B cell (primary cell): ENCODE measurements at regions not wholly inside any gene's neighbourhood (a gene's known extent, or its start where the extent isn't known, plus 50 kb on each side); places are given as distances from the start of the nearest gene placed in this dataset.

Experiments
- ATAC-seq: fragments of 200-7000 bp; cut with Tn5 transposase; one replicate; pipeline ENCODE4 v1.10.0; 2021; ENCODE audit warnings: low read depth, mild to moderate bottlenecking, moderate number of reproducible peaks, moderate library complexity
- CTCF ChIA-PET: fragments of 350-600 bp; sonication (Branson Sonifier 250); formaldehyde crosslinking; loops from one replicate; lab custom pipeline; 2021; ENCODE audit warnings: antibody characterized with exemption, inconsistent platforms; lab: Charles Lee
- POLR2A ChIA-PET: fragments of 350-600 bp; sonication (Branson Sonifier 250); formaldehyde crosslinking; loops from one replicate; lab custom pipeline; 2021; ENCODE audit warnings: antibody characterized with exemption; lab: Charles Lee
- DNase-seq: peaks from one replicate; pipeline ENCODE4 v3.0.0; 2013
- H2AFZ ChIP-seq: 2 replicates; pipeline ENCODE4 v1.6.1; 2012; ENCODE audit warnings: mild to moderate bottlenecking, low read depth, low read length; ENCODE audit not compliant: insufficient read depth, poor library complexity, severe bottlenecking
- H3K27ac ChIP-seq, 2 donors: 1 replicate in 1 of 2; 2 replicates in 1 of 2; pipeline ENCODE4 v1.5.1; 2012 to 2013; ENCODE audit warnings: low read length in 2 of 2, mild to moderate bottlenecking in 2 of 2, moderate library complexity in 1 of 2
- H3K27me3 ChIP-seq, 4 experiments: fragments of 200-600 bp in 1 of 4; sonication (generic) in 1 of 4; replicated peaks in 1 of 4; 1 replicate in 2 of 4; 2 replicates in 2 of 4; pipeline versions ENCODE4 v1.6.1 to v1.7.0; 2013 to 2016; ENCODE audit warnings: low read length in 3 of 4, mild to moderate bottlenecking in 2 of 4, mixed read lengths in 1 of 4, moderate library complexity in 1 of 4; ENCODE audit not compliant: insufficient read depth in 4 of 4, control insufficient read depth in 3 of 4; ENCODE audit errors: control extremely low read depth in 1 of 4
- H3K36me3 ChIP-seq, 2 experiments: replicated peaks in 1 of 2; 1 replicate in 1 of 2; 2 replicates in 1 of 2; pipeline versions ENCODE4 v1.6.1 to v1.7.1; 2013; ENCODE audit warnings: low read length in 1 of 2; ENCODE audit not compliant: insufficient read depth in 2 of 2, control insufficient read depth in 1 of 2; ENCODE audit errors: control extremely low read depth in 1 of 2, extremely low read depth in 1 of 2
- H3K4me1 ChIP-seq, 2 donors: fragments of 200-600 bp in 1 of 2; sonication (generic) in 1 of 2; 1 replicate in 1 of 2; 2 replicates in 1 of 2; pipeline versions ENCODE4 v1.5.1 to v1.6.1; 2013 to 2017; ENCODE audit warnings: low read length in 2 of 2; ENCODE audit not compliant: control insufficient read depth in 2 of 2, insufficient read depth in 2 of 2
- H3K4me2 ChIP-seq: replicated peaks from 2 replicates; pipeline ENCODE3; 2012; ENCODE audit warnings: mild to moderate bottlenecking, low read depth, low read length; ENCODE audit not compliant: poor library complexity, severe bottlenecking
- H3K4me3 ChIP-seq, 5 experiments: fragments of 200-600 bp in 1 of 5; sonication (generic) in 1 of 5; 1 replicate in 3 of 5; 2 replicates in 2 of 5; pipeline versions ENCODE4 v1.5.1 to v1.7.0; 2011 to 2016; ENCODE audit warnings: low read length in 4 of 5, mild to moderate bottlenecking in 4 of 5, low read depth in 2 of 5, control low read depth in 1 of 5, moderate library complexity in 1 of 5; ENCODE audit not compliant: insufficient read depth in 1 of 5; ENCODE audit errors: control extremely low read depth in 1 of 5, extremely low read depth in 1 of 5
- H3K79me2 ChIP-seq: fragments of 200-600 bp; sonication (generic); one replicate; pipeline ENCODE4 v1.6.0; 2016; ENCODE audit warnings: low read length; ENCODE audit not compliant: control insufficient read depth, insufficient read depth
- H3K9ac ChIP-seq: fragments of 200-600 bp; sonication (generic); 2 replicates; pipeline ENCODE4 v1.6.1; 2017; ENCODE audit warnings: mild to moderate bottlenecking, low read length, moderate library complexity
- H3K9me3 ChIP-seq, 3 donors: one replicate each; pipeline versions ENCODE4 v1.6.1 to v1.7.1; 2013; ENCODE audit warnings: low read length in 2 of 3; ENCODE audit not compliant: control insufficient read depth in 2 of 3, insufficient read depth in 1 of 3; ENCODE audit errors: control extremely low read depth in 1 of 3
- H4K20me1 ChIP-seq: 2 replicates; pipeline ENCODE4 v1.6.0; 2012; ENCODE audit warnings: mild to moderate bottlenecking, low read length; ENCODE audit not compliant: insufficient read depth, control insufficient read depth, poor library complexity, severe bottlenecking
- H3K27ac Mint-ChIP-seq: one replicate; pipeline ENCODE4 v1.8.0; 2021; ENCODE audit warnings: mixed read lengths
- H3K27me3 Mint-ChIP-seq: one replicate; pipeline ENCODE4 v1.8.0; 2021; ENCODE audit warnings: mixed read lengths
- H3K4me1 Mint-ChIP-seq: one replicate; pipeline ENCODE4 v1.8.0; 2021; ENCODE audit warnings: mixed read lengths
- H3K4me3 Mint-ChIP-seq: one replicate; pipeline ENCODE4 v1.8.0; 2021; ENCODE audit warnings: mixed read lengths
- H3K9me3 Mint-ChIP-seq: one replicate; pipeline ENCODE4 v1.8.0; 2022; ENCODE audit warnings: mixed read lengths; ENCODE audit not compliant: insufficient read depth
- EZH2 ChIP-seq: IDR thresholded peaks from 2 replicates; pipeline ENCODE4 v1.6.1; 2012; ENCODE audit warnings: borderline replicate concordance, low read depth, mild to moderate bottlenecking, moderate library complexity, low read length; ENCODE audit not compliant: insufficient read depth, poor library complexity, severe bottlenecking
- whole genome bisulfite sequencing: methylation state at CpG from one replicate; pipeline ENCODE4 v1.1.5; 2013; ENCODE audit warnings: missing lambda C conversion rate; ENCODE audit not compliant: insufficient coverage; 5-methylcytosine and 5-hydroxymethylcytosine counted together
- intact Hi-C: fragments of 100-400 bp; cut with micrococcal nuclease; formaldehyde crosslinking; loops from one replicate; pipeline ENCODE4 v1.10.0; 2022
- TF ChIP-seq, protein P1 (sequence below): fragments of 200-600 bp; IDR thresholded peaks from one replicate; pipeline ENCODE4 v1.8.0; 2022; ENCODE audit warnings: antibody characterized with exemption, mild to moderate bottlenecking

DNA sequence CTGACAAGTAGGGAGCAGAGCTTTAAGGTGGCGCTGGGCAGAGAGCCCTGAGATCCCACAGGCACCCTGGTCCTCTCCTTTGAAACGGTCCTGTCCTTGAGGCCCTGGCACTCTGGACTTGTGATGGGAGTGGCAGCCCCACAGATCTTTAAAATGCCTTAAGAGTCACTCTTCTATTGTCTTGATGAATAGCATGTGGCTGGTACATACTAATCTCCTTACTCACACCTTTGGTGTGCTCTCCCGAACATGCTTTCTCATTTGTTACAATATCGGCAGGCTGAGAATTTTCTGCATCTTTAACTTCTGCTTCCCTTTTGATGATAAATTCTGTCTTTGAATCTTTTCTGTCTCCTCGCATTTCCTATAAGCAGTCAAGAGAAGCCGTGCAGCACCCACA, 333.8 kb downstream of the TFAP2A start:
- no peaks in the 10 kb centered on the region for H3K79me2 ChIP-seq
- ATAC-seq (no peak), DNase-seq (no peak)
- H3K27ac ChIP-seq: no peak overlapping the region
- H3K4me1 ChIP-seq: no peaks in the 10 kb centered on the region
- H3K9ac ChIP-seq: no peak overlapping the region
- no peak overlapping the region for H3K4me3 Mint-ChIP-seq
- H3K36me3 ChIP-seq: no peaks in the 10 kb centered on the region
- no peak overlapping the region for H2AFZ ChIP-seq
- H3K4me3 ChIP-seq: no peak overlapping the region
- intact Hi-C loops: no loop called here
- TF ChIP-seq, protein P1, sequence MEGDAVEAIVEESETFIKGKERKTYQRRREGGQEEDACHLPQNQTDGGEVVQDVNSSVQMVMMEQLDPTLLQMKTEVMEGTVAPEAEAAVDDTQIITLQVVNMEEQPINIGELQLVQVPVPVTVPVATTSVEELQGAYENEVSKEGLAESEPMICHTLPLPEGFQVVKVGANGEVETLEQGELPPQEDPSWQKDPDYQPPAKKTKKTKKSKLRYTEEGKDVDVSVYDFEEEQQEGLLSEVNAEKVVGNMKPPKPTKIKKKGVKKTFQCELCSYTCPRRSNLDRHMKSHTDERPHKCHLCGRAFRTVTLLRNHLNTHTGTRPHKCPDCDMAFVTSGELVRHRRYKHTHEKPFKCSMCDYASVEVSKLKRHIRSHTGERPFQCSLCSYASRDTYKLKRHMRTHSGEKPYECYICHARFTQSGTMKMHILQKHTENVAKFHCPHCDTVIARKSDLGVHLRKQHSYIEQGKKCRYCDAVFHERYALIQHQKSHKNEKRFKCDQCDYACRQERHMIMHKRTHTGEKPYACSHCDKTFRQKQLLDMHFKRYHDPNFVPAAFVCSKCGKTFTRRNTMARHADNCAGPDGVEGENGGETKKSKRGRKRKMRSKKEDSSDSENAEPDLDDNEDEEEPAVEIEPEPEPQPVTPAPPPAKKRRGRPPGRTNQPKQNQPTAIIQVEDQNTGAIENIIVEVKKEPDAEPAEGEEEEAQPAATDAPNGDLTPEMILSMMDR: no peak
- no peak for TF ChIP-seq EZH2
- H4K20me1 ChIP-seq: no peaks in the 10 kb centered on the region
- CTCF ChIA-PET: no interaction called here
- POLR2A ChIA-PET: no interaction called here
- no peak overlapping the region for H3K27ac Mint-ChIP-seq
- 91% methylated on average over 6 of the region's 6 CpGs for WGBS
- no peak overlapping the region for H3K4me2 ChIP-seq
- H3K9me3 Mint-ChIP-seq: no peaks in the 10 kb centered on the region
- no peaks in the 10 kb centered on the region for H3K27me3 Mint-ChIP-seq
- H3K9me3 ChIP-seq: peaks cover 0 to 6% (median 0%) of the 10 kb centered on the region in 3 donors
- no peaks in the 10 kb centered on the region for H3K27me3 ChIP-seq
- no peaks in the 10 kb centered on the region for H3K4me1 Mint-ChIP-seq

DNA sequence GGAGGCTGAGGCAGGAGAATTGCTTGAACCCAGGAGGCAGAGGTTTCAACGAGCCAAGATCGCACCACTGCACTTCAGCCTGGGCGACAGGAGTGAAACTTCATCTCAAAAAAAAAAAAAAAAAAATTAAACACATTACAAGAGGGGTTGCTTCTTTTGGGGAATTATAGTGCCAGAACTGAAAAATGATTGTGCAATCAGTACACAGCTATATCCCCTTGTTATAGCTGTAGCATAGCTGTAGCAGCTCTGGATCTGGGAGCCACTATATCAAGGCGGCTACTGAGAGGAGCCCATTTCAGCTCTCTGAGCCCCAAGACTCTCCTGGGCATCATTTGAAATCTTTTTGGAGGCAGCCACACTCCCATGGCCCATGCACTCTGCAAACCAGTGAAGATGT, 334.3 kb downstream of the TFAP2A start:
- H3K27ac Mint-ChIP-seq: no peak overlapping the region
- Histone ChIP-seq H3K9me3 (peaks cover 0 to 6% (median 0%) of the 10 kb centered on the region in 3 donors), H2AFZ (no peak overlapping the region), H3K9ac (no peak overlapping the region), H3K79me2 (no peaks in the 10 kb centered on the region), H3K27ac (no peak overlapping the region), H3K4me1 (no peaks in the 10 kb centered on the region), H3K4me2 (no peak overlapping the region), H3K4me3 (no peak overlapping the region), H3K36me3 (no peaks in the 10 kb centered on the region), H4K20me1 (no peaks in the 10 kb centered on the region), H3K27me3 (no peaks in the 10 kb centered on the region)
- WGBS: 100% methylated on average over 1 of the region's 4 CpGs
- TF ChIP-seq EZH2: no peak
- H3K4me1 Mint-ChIP-seq: no peaks in the 10 kb centered on the region
- POLR2A ChIA-PET: no interaction called here
- no peak for DNase-seq
- no peak for ATAC-seq
- no peak overlapping the region for H3K4me3 Mint-ChIP-seq
- intact Hi-C loops: no loop called here
- no peaks in the 10 kb centered on the region for H3K9me3 Mint-ChIP-seq
- no peaks in the 10 kb centered on the region for H3K27me3 Mint-ChIP-seq
- CTCF ChIA-PET: no interaction called here
